Liver (tissue), 8 donors: ENCODE measurements at regions not wholly inside any gene's neighbourhood (a gene's known extent, or its start where the extent isn't known, plus 50 kb on each side); places are given as distances from the start of the nearest gene placed in this dataset.

Experiments
- DNase-seq: peaks from one replicate; pipeline ENCODE4 v3.0.0-alpha.2; 2017; ENCODE audit warnings: low spot score
- H3K27ac ChIP-seq, 2 donors: one replicate each; pipeline ENCODE4 v1.7.0; 2013; ENCODE audit warnings: inconsistent platforms in 2 of 2, low read length in 2 of 2, control low read depth in 1 of 2, low read depth in 1 of 2, mild to moderate bottlenecking in 1 of 2
- H3K27me3 ChIP-seq, 4 donors: one replicate each; pipeline versions ENCODE4 v1.6.1 to v1.7.0; 2013; ENCODE audit warnings: low read length in 3 of 4, inconsistent platforms in 1 of 4, mild to moderate bottlenecking in 1 of 4, moderate library complexity in 1 of 4; ENCODE audit not compliant: control insufficient read depth in 4 of 4, insufficient read depth in 4 of 4
- H3K36me3 ChIP-seq, 4 donors: one replicate each; pipeline versions ENCODE4 v1.6.1 to v1.7.0; 2013; ENCODE audit warnings: low read length in 3 of 4, mild to moderate bottlenecking in 3 of 4, low read depth in 1 of 4, moderate library complexity in 1 of 4; ENCODE audit not compliant: control insufficient read depth in 4 of 4, insufficient read depth in 3 of 4
- H3K4me1 ChIP-seq, 4 donors: one replicate each; pipeline versions ENCODE4 v1.6.1 to v1.7.0; 2013; ENCODE audit warnings: low read length in 3 of 4, mild to moderate bottlenecking in 3 of 4, moderate library complexity in 1 of 4; ENCODE audit not compliant: control insufficient read depth in 4 of 4, insufficient read depth in 4 of 4
- H3K4me3 ChIP-seq, 3 donors: one replicate each; pipeline versions ENCODE4 v1.6.1 to v1.7.0; 2013; ENCODE audit warnings: low read length in 3 of 3, control low read depth in 1 of 3, low read depth in 1 of 3, mild to moderate bottlenecking in 1 of 3
- H3K9ac ChIP-seq, 2 donors: one replicate each; pipeline ENCODE4 v1.7.0; 2013; ENCODE audit warnings: low read length in 2 of 2, mild to moderate bottlenecking in 2 of 2, moderate library complexity in 2 of 2, control low read depth in 1 of 2, low read depth in 1 of 2
- H3K9me3 ChIP-seq, 4 donors: one replicate each; pipeline versions ENCODE4 v1.6.1 to v1.7.0; 2013; ENCODE audit warnings: low read length in 3 of 4; ENCODE audit not compliant: control insufficient read depth in 4 of 4
- ATF3 ChIP-seq: IDR thresholded peaks from 2 replicates; pipeline ENCODE4 v1.6.1; 2016; ENCODE audit warnings: antibody characterized with exemption
- HNF4A ChIP-seq, 2 donors: conservative IDR thresholded peaks; 2 replicates each; pipeline ENCODE4 v1.6.1; 2016; ENCODE audit warnings: antibody characterized with exemption in 2 of 2, mild to moderate bottlenecking in 2 of 2
- HNF4G ChIP-seq: IDR thresholded peaks from 2 replicates; pipeline ENCODE4 v1.6.1; 2016; ENCODE audit warnings: antibody characterized with exemption
- RAD21 ChIP-seq, 2 donors: IDR thresholded peaks; 2 replicates each; pipeline ENCODE4 v1.6.1; 2016; ENCODE audit warnings: antibody characterized with exemption in 2 of 2, mild to moderate bottlenecking in 2 of 2
- YY1 ChIP-seq: IDR thresholded peaks from 2 replicates; pipeline ENCODE4 v1.6.1; 2016; ENCODE audit warnings: antibody characterized with exemption, mild to moderate bottlenecking
- ZBTB33 ChIP-seq: IDR thresholded peaks from 2 replicates; pipeline ENCODE4 v1.6.1; 2016; ENCODE audit warnings: antibody characterized with exemption
- WGBS: extraction: QIAGEN DNeasy Blood & Tissue Kit; methylation state at CpG from one replicate; pipeline ENCODE4 v1.1.7; 2013; 5-methylcytosine and 5-hydroxymethylcytosine counted together
- TF ChIP-seq, protein P1 (sequence below): IDR thresholded peaks from 2 replicates; pipeline ENCODE4 v1.6.1; 2016; ENCODE audit warnings: antibody characterized with exemption, mild to moderate bottlenecking
- TF ChIP-seq, protein P2 (sequence below): fragments of 150-350 bp; IDR thresholded peaks from 2 replicates; pipeline ENCODE4 v1.5.1; 2017; ENCODE audit warnings: improper control_type of control experiment, low read depth, low read length; ENCODE audit not compliant: missing input control
- donor health status: healthy.
- donor health status: healthy.
- donor health status: healthy.
- donor health status: healthy.
- donor health status: healthy.

DNA sequence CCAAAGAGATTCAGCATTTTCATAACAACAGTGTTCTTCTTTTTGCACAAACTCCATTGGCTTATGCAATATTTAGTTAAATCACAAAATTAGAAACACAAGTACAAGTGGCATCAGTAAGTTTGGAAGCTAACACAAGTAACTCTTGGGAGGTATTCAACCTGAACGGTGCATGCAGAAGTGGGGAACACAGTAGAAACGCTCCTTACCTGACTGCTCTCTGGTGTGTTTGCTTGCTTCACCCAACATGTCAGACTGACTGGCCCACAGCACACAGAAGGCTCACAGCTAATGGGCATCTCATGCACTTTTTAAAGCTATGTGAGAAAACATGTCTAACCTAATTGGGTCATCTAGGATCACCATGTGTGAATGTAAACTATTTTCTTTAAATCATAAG, 133.6 kb downstream of the MAGEB17 start (continued):
- TF ChIP-seq, protein P1, sequence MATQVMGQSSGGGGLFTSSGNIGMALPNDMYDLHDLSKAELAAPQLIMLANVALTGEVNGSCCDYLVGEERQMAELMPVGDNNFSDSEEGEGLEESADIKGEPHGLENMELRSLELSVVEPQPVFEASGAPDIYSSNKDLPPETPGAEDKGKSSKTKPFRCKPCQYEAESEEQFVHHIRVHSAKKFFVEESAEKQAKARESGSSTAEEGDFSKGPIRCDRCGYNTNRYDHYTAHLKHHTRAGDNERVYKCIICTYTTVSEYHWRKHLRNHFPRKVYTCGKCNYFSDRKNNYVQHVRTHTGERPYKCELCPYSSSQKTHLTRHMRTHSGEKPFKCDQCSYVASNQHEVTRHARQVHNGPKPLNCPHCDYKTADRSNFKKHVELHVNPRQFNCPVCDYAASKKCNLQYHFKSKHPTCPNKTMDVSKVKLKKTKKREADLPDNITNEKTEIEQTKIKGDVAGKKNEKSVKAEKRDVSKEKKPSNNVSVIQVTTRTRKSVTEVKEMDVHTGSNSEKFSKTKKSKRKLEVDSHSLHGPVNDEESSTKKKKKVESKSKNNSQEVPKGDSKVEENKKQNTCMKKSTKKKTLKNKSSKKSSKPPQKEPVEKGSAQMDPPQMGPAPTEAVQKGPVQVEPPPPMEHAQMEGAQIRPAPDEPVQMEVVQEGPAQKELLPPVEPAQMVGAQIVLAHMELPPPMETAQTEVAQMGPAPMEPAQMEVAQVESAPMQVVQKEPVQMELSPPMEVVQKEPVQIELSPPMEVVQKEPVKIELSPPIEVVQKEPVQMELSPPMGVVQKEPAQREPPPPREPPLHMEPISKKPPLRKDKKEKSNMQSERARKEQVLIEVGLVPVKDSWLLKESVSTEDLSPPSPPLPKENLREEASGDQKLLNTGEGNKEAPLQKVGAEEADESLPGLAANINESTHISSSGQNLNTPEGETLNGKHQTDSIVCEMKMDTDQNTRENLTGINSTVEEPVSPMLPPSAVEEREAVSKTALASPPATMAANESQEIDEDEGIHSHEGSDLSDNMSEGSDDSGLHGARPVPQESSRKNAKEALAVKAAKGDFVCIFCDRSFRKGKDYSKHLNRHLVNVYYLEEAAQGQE: no peak
- no peak for TF ChIP-seq ATF3

DNA sequence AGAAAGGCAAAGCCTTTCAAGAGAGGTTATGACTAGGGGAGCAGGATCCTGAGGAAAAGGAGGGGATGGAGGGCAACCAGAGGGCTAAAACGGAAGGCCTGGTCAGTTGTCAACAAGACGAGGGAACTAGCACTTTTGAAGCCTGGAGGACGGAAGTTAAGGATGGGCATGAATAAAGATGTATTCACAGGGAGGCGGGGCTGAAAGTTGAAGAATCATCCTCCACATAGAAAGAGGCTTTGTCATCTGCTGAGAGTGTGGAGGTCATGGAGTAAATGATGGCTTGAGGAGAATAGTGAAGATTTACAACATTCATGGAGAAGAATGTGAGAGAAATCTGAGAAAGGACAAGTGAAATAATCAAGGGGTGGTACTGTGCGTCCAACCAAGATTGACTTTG, 137.5 kb downstream of the MAGEB17 start:
- no peaks in the 10 kb centered on the region for H3K36me3 ChIP-seq
- DNase-seq: no peak

GRCh38 chrX:16305187-16305586, 137.9 kb downstream of the MAGEB17 start:
- Histone ChIP-seq H3K9ac (no peak overlapping the region), H3K9me3 (no peaks in the 10 kb centered on the region), H3K27me3 (peaks cover 0 to 2% (median 1%) of the 10 kb centered on the region in 4 donors), H3K4me3 (no peak overlapping the region), H3K4me1 (no peaks in the 10 kb centered on the region), H3K36me3 (no peaks in the 10 kb centered on the region), H3K27ac (no peak overlapping the region)
- WGBS: 86% methylated on average over 2 of the region's 2 CpGs
- no peak for TF ChIP-seq RAD21 (IDR thresholded peaks at IDR 0.05)
- DNase-seq: no peak

More for the DNA sequence above, 137.5 kb downstream of the MAGEB17 start:
- Histone ChIP-seq H3K27ac (no peak overlapping the region), H3K9ac (no peak overlapping the region), H3K4me1 (no peaks in the 10 kb centered on the region), H3K27me3 (peaks cover 0 to 2% (median 1%) of the 10 kb centered on the region in 4 donors), H3K9me3 (no peaks in the 10 kb centered on the region), H3K4me3 (no peak overlapping the region)
- 62% methylated on average over 5 of the region's 5 CpGs for WGBS
- TF ChIP-seq RAD21 (IDR thresholded peaks at IDR 0.05) (no peak), HNF4G (no peak), YY1 (no peak), HNF4A (conservative IDR thresholded peaks at IDR 0.05) (no peak), ATF3 (no peak), ZBTB33 (no peak)
- TF ChIP-seq, protein P2, sequence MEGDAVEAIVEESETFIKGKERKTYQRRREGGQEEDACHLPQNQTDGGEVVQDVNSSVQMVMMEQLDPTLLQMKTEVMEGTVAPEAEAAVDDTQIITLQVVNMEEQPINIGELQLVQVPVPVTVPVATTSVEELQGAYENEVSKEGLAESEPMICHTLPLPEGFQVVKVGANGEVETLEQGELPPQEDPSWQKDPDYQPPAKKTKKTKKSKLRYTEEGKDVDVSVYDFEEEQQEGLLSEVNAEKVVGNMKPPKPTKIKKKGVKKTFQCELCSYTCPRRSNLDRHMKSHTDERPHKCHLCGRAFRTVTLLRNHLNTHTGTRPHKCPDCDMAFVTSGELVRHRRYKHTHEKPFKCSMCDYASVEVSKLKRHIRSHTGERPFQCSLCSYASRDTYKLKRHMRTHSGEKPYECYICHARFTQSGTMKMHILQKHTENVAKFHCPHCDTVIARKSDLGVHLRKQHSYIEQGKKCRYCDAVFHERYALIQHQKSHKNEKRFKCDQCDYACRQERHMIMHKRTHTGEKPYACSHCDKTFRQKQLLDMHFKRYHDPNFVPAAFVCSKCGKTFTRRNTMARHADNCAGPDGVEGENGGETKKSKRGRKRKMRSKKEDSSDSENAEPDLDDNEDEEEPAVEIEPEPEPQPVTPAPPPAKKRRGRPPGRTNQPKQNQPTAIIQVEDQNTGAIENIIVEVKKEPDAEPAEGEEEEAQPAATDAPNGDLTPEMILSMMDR: no peak
